Peyer's patch (tissue), 4 donors: ENCODE measurements at regions not wholly inside any gene's neighbourhood (a gene's known extent, or its start where the extent isn't known, plus 50 kb on each side); places are given as distances from the start of the nearest gene placed in this dataset.
"Not testable (repeated sequence)": the region's sequence is repeated elsewhere in the genome, so short reads cannot be mapped to it uniquely, and the experiment has no call there.

Experiments
- DNase-seq, 3 donors: peaks; one replicate each; pipeline ENCODE4 v3.0.0-alpha.2; 2017 to 2019
- H3K27ac ChIP-seq, 4 donors: fragments of 200-600 bp; sonication (generic); one replicate each; pipeline ENCODE4 v1.5.1; 2016 to 2019
- H3K27me3 ChIP-seq, 2 donors: fragments of 200-600 bp; sonication (generic); one replicate each; pipeline ENCODE4 v1.5.1; 2019
- H3K36me3 ChIP-seq, 3 donors: fragments of 200-600 bp; sonication (generic); one replicate each; pipeline ENCODE4 v1.5.1; 2016 to 2019
- H3K4me1 ChIP-seq, 4 donors: fragments of 200-600 bp; sonication (generic); one replicate each; pipeline ENCODE4 v1.5.1; 2016 to 2019
- H3K4me3 ChIP-seq, 4 donors: fragments of 200-600 bp; sonication (generic); 1 replicate in 3 of 4; 2 replicates in 1 of 4; pipeline ENCODE4 v1.5.1; 2016 to 2019; ENCODE audit warnings: mild to moderate bottlenecking in 1 of 4
- H3K9me3 ChIP-seq, 4 donors: fragments of 200-600 bp; sonication (generic); one replicate each; pipeline ENCODE4 v1.5.1; 2016 to 2019; ENCODE audit warnings: mild to moderate bottlenecking in 1 of 4
- CTCF ChIP-seq, 6 experiments: fragments of 450-650 bp in 4 of 6; fragments of 200-600 bp in 2 of 6; sonication (generic) in 1 of 6; IDR thresholded peaks; one replicate each; pipeline ENCODE4 v1.5.1; 2017 to 2019; ENCODE audit warnings: antibody characterized with exemption in 6 of 6, mild to moderate bottlenecking in 3 of 6, moderate library complexity in 1 of 6
- POLR2A ChIP-seq, 2 donors: fragments of 450-650 bp; IDR thresholded peaks; one replicate each; pipeline ENCODE4 v1.5.1; 2017; ENCODE audit warnings: antibody characterized with exemption in 2 of 2, mild to moderate bottlenecking in 2 of 2, moderate library complexity in 2 of 2

GRCh38 chr5:109997161-109997560 is 307.4 kb downstream of the MAN2A1 start:
- H3K27me3 ChIP-seq, result no peaks in the 10 kb centered on the region
- no peak overlapping the region for H3K4me3 ChIP-seq
- H3K4me1 ChIP-seq, result no peaks in the 10 kb centered on the region
- DNase-seq, result no peak
- no peak overlapping the region for H3K27ac ChIP-seq
- H3K36me3 ChIP-seq, result no peaks in the 10 kb centered on the region
- no peaks in the 10 kb centered on the region for H3K9me3 ChIP-seq
- TF ChIP-seq POLR2A (IDR thresholded peaks at IDR 0.05) (no peak), CTCF (IDR thresholded peaks at IDR 0.05) (no peak)

- Histone ChIP-seq H3K36me3 (no peaks in the 10 kb centered on the region), H3K4me3 (no peak overlapping the region), H3K4me1 (no peaks in the 10 kb centered on the region), H3K27me3 (no peaks in the 10 kb centered on the region), H3K27ac (no peak overlapping the region), H3K9me3 (no peaks in the 10 kb centered on the region)
- TF ChIP-seq CTCF (IDR thresholded peaks at IDR 0.05) (no peak), POLR2A (IDR thresholded peaks at IDR 0.05) (no peak)
- no peak for DNase-seq
Measured at GRCh38 chr5:109998208-109998607, 308.5 kb downstream of the MAN2A1 start.

GRCh38 chr5:109998726-109999125 is 309.0 kb downstream of the MAN2A1 start:
- no peak for DNase-seq
- H3K4me3 ChIP-seq, result no peak overlapping the region
- H3K4me1 ChIP-seq, result no peaks in the 10 kb centered on the region
- H3K9me3 ChIP-seq, result no peaks in the 10 kb centered on the region
- no peaks in the 10 kb centered on the region for H3K36me3 ChIP-seq
- H3K27ac ChIP-seq, result no peak overlapping the region
- no peaks in the 10 kb centered on the region for H3K27me3 ChIP-seq
- TF ChIP-seq POLR2A (IDR thresholded peaks at IDR 0.05) (no peak), CTCF (IDR thresholded peaks at IDR 0.05) (no peak)

- H3K4me3 ChIP-seq, result no peak overlapping the region
- no peak for DNase-seq
- H3K27ac ChIP-seq, result no peak overlapping the region
- no peak for TF ChIP-seq CTCF (IDR thresholded peaks at IDR 0.05)
- TF ChIP-seq POLR2A (IDR thresholded peaks at IDR 0.05), result no peak
- no peaks in the 10 kb centered on the region for H3K9me3 ChIP-seq
- H3K36me3 ChIP-seq, result no peaks in the 10 kb centered on the region
- no peaks in the 10 kb centered on the region for H3K27me3 ChIP-seq
- no peaks in the 10 kb centered on the region for H3K4me1 ChIP-seq
Measured at GRCh38 chr5:110001648-110002047, 311.9 kb downstream of the MAN2A1 start.

- DNase-seq, result no peak
- H3K4me1 ChIP-seq, result no peaks in the 10 kb centered on the region
- no peak overlapping the region for H3K4me3 ChIP-seq
- no peaks in the 10 kb centered on the region for H3K36me3 ChIP-seq
- H3K9me3 ChIP-seq, result no peaks in the 10 kb centered on the region
- H3K27me3 ChIP-seq, result no peaks in the 10 kb centered on the region
- H3K27ac ChIP-seq, result no peak overlapping the region
- TF ChIP-seq CTCF (IDR thresholded peaks at IDR 0.05) (no peak), POLR2A (IDR thresholded peaks at IDR 0.05) (no peak)
Measured at GRCh38 chr5:110002652-110003051, 312.9 kb downstream of the MAN2A1 start.

- H3K27ac ChIP-seq, H3K9me3 ChIP-seq, H3K27me3 ChIP-seq, H3K4me1 ChIP-seq, H3K4me3 ChIP-seq, H3K36me3 ChIP-seq, DNase-seq: not testable (repeated sequence)
Measured at GRCh38 chr5:110005907-110006562, 316.3 kb downstream of the MAN2A1 start.
